ENCODE measurements at regions not wholly inside any gene's neighbourhood (a gene's known extent, or its start where the extent isn't known, plus 50 kb on each side); places are given as distances from the start of the nearest gene placed in this dataset.

DNA sequence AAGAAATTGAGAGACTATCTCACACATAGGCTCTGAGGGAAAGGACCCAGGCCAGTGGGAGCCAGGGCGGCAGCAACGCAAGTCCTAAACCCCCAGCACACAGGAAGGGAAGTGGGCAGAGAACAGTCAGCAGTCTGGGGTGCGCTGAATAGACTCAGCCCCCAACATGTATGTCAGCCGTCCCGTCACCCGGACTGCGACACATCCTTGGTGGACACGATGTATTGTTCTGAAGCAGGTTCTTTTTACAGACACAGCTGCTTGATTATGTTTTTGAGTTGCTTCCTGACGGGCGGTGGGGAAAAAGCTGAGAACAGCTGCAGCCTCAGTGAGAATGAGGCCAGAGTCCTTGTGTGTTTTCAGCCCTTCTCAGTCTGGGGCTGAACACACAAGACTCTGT, 64.1 kb upstream of the CXCL14 start:
- BruUV-seq (replicated peaks), result no TSS peak
- no peak for DNase-seq (ENCODE audit: unreplicated experiment)

DNA sequence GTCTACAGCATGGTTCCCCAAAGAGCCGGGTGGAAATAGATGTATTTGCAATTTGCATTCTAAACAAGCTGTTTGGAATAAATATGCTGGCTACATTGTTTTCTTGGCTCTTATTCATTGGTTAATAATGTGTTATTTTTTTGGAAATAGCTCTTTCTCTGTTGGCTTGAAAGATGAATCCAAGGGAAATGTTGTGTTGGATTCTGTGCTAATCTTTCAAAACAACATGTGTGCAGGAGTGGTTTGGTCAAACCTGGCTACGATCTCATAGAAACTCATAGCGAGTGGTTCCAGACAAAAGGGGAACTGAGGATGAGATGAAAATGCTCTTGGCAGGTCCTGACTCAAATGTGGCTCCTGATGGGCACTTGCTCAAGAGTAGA, 63.7 kb upstream of the CXCL14 start:
- Mint-ChIP-seq H3K27ac (ENCODE audit: low read depth, unreplicated experiment) (no peak overlapping the region), H3K4me3 (ENCODE audit: unreplicated experiment) (no peak overlapping the region), H3K27me3 (ENCODE audit: insufficient read depth, unreplicated experiment) (peaks cover 47% of the 10 kb centered on the region), H3K4me1 (ENCODE audit: insufficient read depth, unreplicated experiment) (no peaks in the 10 kb centered on the region), H3K9me3 (ENCODE audit: unreplicated experiment) (no peaks in the 10 kb centered on the region), H3K36me3 (ENCODE audit: insufficient read depth, unreplicated experiment) (no peaks in the 10 kb centered on the region)
- TF ChIP-seq, protein P1, sequence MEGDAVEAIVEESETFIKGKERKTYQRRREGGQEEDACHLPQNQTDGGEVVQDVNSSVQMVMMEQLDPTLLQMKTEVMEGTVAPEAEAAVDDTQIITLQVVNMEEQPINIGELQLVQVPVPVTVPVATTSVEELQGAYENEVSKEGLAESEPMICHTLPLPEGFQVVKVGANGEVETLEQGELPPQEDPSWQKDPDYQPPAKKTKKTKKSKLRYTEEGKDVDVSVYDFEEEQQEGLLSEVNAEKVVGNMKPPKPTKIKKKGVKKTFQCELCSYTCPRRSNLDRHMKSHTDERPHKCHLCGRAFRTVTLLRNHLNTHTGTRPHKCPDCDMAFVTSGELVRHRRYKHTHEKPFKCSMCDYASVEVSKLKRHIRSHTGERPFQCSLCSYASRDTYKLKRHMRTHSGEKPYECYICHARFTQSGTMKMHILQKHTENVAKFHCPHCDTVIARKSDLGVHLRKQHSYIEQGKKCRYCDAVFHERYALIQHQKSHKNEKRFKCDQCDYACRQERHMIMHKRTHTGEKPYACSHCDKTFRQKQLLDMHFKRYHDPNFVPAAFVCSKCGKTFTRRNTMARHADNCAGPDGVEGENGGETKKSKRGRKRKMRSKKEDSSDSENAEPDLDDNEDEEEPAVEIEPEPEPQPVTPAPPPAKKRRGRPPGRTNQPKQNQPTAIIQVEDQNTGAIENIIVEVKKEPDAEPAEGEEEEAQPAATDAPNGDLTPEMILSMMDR (IDR thresholded peaks at IDR 0.05; ENCODE audit: unreplicated experiment), result no peak
- DNase-seq (ENCODE audit: unreplicated experiment), result no peak
- ChIA-PET CTCF (interaction anchor here (1.4 to 1.6 kb wide), 2 partner anchors 11 to 72 kb away, joined by 4 to 6 read pairs; no protein-coding TSS in a partner anchor), POLR2A (interaction anchor here (0.8 to 2.1 kb wide), 3 partner anchors 8 to 282 kb away, joined by 3 to 7 read pairs (median 3); no protein-coding TSS in a partner anchor)
- no TSS peak for BruUV-seq (replicated peaks)
- intact Hi-C loops (cut with micrococcal nuclease), result no loop called here

More for the DNA sequence above, 64.1 kb upstream of the CXCL14 start:
- peaks cover 47% of the 10 kb centered on the region for H3K27me3 Mint-ChIP-seq (ENCODE audit: insufficient read depth, unreplicated experiment)
- H3K27ac Mint-ChIP-seq (ENCODE audit: low read depth, unreplicated experiment), result no peak overlapping the region
- no peaks in the 10 kb centered on the region for H3K9me3 Mint-ChIP-seq (ENCODE audit: unreplicated experiment)
- TF ChIP-seq, protein P1 (IDR thresholded peaks at IDR 0.05; ENCODE audit: unreplicated experiment), result no peak
- no peaks in the 10 kb centered on the region for H3K4me1 Mint-ChIP-seq (ENCODE audit: insufficient read depth, unreplicated experiment)
- intact Hi-C loops (cut with micrococcal nuclease), result no loop called here
- no peak overlapping the region for H3K4me3 Mint-ChIP-seq (ENCODE audit: unreplicated experiment)
- CTCF ChIA-PET, result interaction anchor here (1.4 to 1.6 kb wide), 2 partner anchors 12 to 72 kb away, joined by 4 to 6 read pairs; no protein-coding TSS in a partner anchor
- POLR2A ChIA-PET, result interaction anchor here (0.9 to 1.1 kb wide), 2 partner anchors 11 to 282 kb away, joined by 3 read pairs; no protein-coding TSS in a partner anchor
- no peaks in the 10 kb centered on the region for H3K36me3 Mint-ChIP-seq (ENCODE audit: insufficient read depth, unreplicated experiment)

DNA sequence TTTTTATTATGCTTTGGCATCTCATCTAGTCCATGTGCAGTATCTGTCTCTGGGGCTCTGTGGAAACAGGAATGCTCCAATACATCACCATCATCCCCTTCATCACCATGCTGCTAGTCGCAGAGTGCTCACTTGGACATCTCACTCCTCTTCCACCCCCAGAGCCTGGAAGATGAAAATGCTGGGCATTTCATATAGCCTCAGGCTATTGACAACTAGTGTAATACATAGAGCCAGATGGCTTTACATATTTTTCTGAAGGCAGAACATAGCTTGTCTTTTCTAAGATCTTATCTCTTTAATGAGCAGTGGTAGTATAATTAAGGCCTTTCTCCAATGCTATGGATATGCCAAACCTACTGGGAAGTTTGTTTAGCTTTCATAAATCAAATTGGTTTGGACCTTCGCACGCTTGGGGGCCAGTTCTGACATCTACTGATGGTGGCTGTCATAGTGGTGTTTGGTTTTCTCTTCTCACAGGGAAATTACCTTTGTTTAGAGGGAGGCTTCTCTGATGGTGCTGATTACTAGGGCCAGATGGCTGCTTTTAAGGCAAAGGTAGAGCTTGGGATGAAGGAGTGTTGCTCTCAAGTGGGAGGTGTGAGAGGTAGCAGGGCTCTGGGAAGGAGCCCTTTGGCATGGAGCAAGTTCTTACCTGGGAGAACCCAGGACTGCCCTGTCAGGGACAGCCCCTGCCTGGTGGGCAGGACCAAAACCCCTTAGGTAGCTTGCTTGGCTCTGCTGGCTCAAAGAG, 63.1 kb upstream of the CXCL14 start:
- CTCF ChIA-PET, result interaction anchor here (0.5 to 1.6 kb wide), 4 partner anchors 11 to 89 kb away, joined by 3 to 6 read pairs (median 4); no protein-coding TSS in a partner anchor
- no peaks in the 10 kb centered on the region for H3K4me1 Mint-ChIP-seq (ENCODE audit: insufficient read depth, unreplicated experiment)
- no peaks in the 10 kb centered on the region for H3K9me3 Mint-ChIP-seq (ENCODE audit: unreplicated experiment)

DNA sequence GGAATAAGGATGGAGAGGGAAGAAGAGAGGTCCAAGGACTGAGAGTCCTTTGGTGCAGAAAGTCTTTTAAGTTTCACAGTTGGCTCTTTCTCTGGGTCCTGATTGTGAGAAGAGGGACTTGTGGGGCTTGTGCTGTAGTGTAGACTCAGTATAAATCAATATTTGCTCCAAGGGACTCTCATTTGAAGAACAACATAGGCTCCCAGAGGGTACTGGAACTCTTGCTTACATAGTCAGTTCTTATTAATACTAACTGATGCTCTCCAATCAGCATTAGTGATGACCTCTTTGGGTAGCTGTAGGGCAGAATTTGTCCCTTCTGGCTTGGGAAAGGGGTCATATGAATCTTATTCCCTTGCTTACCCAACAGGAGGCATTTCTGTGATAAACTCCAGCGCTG, 62.5 kb upstream of the CXCL14 start:
- no peak overlapping the region for H3K4me3 Mint-ChIP-seq (ENCODE audit: unreplicated experiment)
- TF ChIP-seq, protein P1 (IDR thresholded peaks at IDR 0.05; ENCODE audit: unreplicated experiment), result no peak
- ChIA-PET CTCF (interaction anchor here (0.5 to 0.6 kb wide), 2 partner anchors 14 to 88 kb away, joined by 3 read pairs; no protein-coding TSS in a partner anchor), POLR2A (interaction anchor here (2.1 kb wide), 1 partner anchor 9 kb away, joined by 7 read pairs; no protein-coding TSS in a partner anchor)
- peaks cover 47% of the 10 kb centered on the region for H3K27me3 Mint-ChIP-seq (ENCODE audit: insufficient read depth, unreplicated experiment)
- H3K4me1 Mint-ChIP-seq (ENCODE audit: insufficient read depth, unreplicated experiment), result no peaks in the 10 kb centered on the region
- no peaks in the 10 kb centered on the region for H3K36me3 Mint-ChIP-seq (ENCODE audit: insufficient read depth, unreplicated experiment)
- no peak overlapping the region for H3K27ac Mint-ChIP-seq (ENCODE audit: low read depth, unreplicated experiment)
- intact Hi-C loops (cut with micrococcal nuclease), result no loop called here
- no TSS peak for BruUV-seq (replicated peaks)
- no peaks in the 10 kb centered on the region for H3K9me3 Mint-ChIP-seq (ENCODE audit: unreplicated experiment)
- no peak for DNase-seq (ENCODE audit: unreplicated experiment)

More for the DNA sequence above, 63.1 kb upstream of the CXCL14 start:
- intact Hi-C loops (cut with micrococcal nuclease), result no loop called here
- DNase-seq (ENCODE audit: unreplicated experiment), result no peak
- POLR2A ChIA-PET, result interaction anchor here (0.8 to 2.1 kb wide), 3 partner anchors 9 to 283 kb away, joined by 3 to 7 read pairs (median 3); no protein-coding TSS in a partner anchor
- H3K27ac Mint-ChIP-seq (ENCODE audit: low read depth, unreplicated experiment), result no peak overlapping the region
- peaks cover 47% of the 10 kb centered on the region for H3K27me3 Mint-ChIP-seq (ENCODE audit: insufficient read depth, unreplicated experiment)
- TF ChIP-seq, protein P1 (IDR thresholded peaks at IDR 0.05; ENCODE audit: unreplicated experiment), result no peak
- H3K4me3 Mint-ChIP-seq (ENCODE audit: unreplicated experiment), result no peak overlapping the region
- no peaks in the 10 kb centered on the region for H3K36me3 Mint-ChIP-seq (ENCODE audit: insufficient read depth, unreplicated experiment)
- no TSS peak for BruUV-seq (replicated peaks)
